Stimulated activated CD4-positive, alpha-beta T cell treated with anti-CD3 and anti-CD28 coated beads, Interleukin-1b, Interleukin-23, amount 100 ng/mL, for 1 hour (primary cell): ENCODE measurements at regions not wholly inside any gene's neighbourhood (a gene's known extent, or its start where the extent isn't known, plus 50 kb on each side); places are given as distances from the start of the nearest gene placed in this dataset.
"Not testable (repeated sequence)": the region's sequence is repeated elsewhere in the genome, so short reads cannot be mapped to it uniquely, and the experiment has no call there.

Source experiments
- DNase-seq, 2 donors: peaks; one replicate each; pipeline ENCODE4 v3.0.0-alpha.2; 2020; ENCODE audit warnings: low read depth in 2 of 2

GRCh38 chr16:26715969-26716368 is 350.8 kb upstream of the C16orf82 start:
- no peak for DNase-seq

- DNase-seq: no peak
These were observed 348.9 kb upstream of the C16orf82 start for GRCh38 chr16:26717826-26718225.

DNA sequence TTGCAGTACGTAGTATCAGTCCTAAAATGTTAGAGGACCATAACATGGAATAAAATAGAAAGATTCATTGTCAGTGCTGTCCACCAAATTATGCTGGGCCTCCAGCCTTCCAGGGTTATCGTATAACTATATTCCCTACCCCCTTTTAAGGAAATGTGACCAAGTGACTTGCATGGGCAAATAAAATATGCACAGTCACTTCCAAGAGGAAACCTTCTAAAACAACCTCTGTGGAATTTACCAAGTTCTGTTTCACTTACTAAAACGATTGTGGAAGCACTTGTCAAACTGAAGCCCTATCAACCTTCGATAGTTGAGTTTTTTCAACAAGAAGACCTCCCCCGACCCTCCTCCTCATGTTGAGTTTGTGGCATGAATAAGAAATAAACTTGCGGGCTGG is 345.4 kb upstream of the C16orf82 start:
- no peak for DNase-seq

GRCh38 chr16:26721957-26722356 is 344.8 kb upstream of the C16orf82 start:
- DNase-seq: not testable (repeated sequence)

DNA sequence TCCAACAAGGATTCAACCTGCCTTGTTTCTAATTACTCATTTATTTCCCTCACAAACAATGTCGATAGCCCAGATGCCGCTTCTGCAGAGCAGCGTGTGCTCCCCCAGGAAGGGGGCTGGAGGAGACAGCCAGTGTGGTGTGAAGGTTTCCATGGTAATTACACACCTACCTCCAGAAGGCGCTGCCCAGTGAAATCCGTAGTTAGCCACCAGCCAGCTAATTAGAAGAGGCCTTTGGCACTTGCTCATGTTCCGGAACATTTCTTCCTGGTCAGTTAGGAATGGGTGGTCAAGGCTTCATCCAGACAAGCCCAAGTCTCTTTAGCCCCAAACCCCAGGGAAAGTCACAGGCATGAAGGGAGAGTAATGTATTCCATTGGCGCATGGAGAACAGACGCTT is 342.5 kb upstream of the C16orf82 start:
- no peak for DNase-seq

DNA sequence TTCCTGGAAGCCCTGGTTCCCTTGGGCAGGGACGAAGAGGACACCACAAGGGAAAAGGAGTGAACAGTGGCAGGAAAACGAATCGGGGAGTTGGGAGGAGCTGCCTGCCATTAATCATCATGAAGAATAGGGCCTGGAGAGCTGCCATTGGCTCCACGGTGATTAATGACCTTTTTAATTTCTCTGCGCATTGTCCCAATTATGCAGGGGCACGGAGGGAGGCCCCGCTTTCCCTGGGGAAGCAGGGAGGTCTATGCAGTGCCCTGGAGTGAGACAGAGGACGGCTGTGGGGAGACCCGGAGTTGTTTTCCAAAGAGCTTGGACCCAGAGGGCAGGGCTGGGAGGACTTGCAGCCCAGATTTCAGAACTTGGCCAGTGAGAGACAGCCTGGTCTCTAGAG is 338.9 kb upstream of the C16orf82 start:
- DNase-seq: no peak

- DNase-seq: no peak
These were observed 336.7 kb upstream of the C16orf82 start for GRCh38 chr16:26729951-26730541.

DNA sequence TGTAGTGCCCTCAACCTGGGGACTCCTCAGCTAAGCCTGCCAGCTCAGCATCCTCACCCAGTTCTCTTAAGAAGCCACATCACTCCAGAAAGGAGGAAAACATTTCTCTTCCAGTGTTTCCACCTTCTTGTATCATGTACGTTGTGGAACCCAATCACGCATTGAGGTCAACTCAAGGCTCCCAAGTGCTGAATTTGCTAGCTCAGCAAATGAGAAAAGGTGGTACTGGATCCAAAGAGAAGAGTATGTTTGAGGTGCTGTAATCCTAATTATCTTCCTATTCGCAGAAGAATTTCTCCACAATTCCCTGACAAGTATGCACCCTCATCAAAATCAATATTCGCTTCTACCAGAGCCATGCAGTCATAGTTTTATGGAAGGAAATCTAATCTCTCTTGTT is 335.0 kb upstream of the C16orf82 start:
- DNase-seq: no peak

GRCh38 chr16:26733710-26734109 is 333.0 kb upstream of the C16orf82 start:
- DNase-seq: no peak

DNA sequence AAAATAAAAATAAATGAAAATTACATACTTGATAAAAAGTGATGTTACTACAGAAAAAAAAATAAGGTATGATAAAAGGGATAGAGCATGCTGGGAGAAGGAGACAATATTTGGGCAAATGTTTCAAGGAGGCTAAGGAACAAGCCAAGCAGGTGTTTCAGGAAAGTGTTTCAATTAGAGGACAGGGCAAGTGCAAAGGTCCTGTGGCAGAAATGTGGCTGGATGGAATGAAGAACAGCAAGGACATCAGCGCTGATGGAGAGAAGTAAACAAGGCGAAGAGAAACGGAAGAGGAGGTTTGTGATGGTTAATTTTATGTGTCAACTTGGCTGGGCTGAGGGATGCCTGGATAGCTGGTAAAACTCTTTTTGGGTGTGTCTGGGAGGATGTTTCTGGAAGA is 331.2 kb upstream of the C16orf82 start:
- DNase-seq: no peak

DNA sequence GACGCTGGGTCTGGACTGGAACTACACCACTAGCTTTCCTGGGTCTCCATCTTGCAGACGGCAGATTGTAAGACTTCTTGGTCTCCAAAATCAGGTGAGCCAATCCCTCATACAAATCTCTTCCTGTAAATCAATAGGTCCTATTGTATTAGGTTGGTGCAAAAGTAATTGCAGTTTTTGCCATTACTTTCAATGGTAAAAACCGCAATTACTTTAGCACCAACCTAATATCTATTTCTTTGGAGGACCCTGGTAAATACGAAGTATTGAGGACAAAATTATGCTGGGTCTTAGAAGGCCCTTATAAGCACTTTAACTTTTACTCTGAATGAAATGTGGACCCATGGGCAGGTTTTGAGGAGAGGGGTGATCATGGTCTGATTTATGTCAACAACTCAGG is 330.6 kb upstream of the C16orf82 start:
- no peak for DNase-seq

- DNase-seq: no peak
These were observed 326.0 kb upstream of the C16orf82 start for GRCh38 chr16:26740771-26741170.

DNA sequence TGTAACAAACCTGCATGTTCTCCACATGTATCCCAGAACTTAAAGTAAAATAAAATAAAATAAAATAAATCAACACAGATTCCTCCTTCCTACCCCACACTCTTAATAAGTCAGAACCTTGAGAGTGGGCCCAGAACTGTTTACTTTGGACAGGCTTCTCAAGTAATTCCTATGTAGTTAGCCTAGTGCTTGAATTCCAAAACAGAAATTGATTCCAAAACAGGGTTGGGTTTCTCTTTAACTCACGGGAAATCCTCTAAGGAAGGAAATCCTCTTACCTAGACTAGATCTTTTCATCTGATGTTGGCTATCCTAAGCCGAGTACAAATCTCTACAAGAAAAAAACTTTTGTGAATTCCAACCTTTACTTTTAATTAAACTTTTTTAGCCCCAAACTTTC is 324.7 kb upstream of the C16orf82 start:
- no peak for DNase-seq

- DNase-seq: no peak
These were observed 322.3 kb upstream of the C16orf82 start for GRCh38 chr16:26744430-26744829.

GRCh38 chr16:26747760-26748159 is 319.0 kb upstream of the C16orf82 start:
- no peak for DNase-seq

- no peak for DNase-seq
These were observed 317.7 kb upstream of the C16orf82 start for GRCh38 chr16:26749072-26749471.

DNA sequence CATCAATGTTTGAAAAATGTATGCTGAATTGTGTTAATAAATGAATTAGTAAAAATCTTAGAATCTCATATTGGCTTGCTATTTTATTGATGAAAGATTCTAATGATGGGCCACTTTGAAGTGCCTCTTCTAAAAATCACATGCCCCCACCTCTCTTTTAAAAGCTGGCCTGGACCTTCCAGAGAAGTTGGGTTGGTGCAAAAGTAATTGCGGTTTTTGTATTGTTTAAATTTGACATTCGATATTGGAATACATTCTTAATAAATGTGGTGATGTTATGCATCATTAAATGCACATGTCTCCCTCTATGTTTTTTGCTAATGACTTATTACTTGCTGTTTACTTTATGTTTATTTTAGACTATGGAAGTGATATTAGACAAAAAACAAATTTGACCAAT is 314.6 kb upstream of the C16orf82 start:
- DNase-seq: no peak

- no peak for DNase-seq
These were observed 310.1 kb upstream of the C16orf82 start for GRCh38 chr16:26756633-26757032.

DNA sequence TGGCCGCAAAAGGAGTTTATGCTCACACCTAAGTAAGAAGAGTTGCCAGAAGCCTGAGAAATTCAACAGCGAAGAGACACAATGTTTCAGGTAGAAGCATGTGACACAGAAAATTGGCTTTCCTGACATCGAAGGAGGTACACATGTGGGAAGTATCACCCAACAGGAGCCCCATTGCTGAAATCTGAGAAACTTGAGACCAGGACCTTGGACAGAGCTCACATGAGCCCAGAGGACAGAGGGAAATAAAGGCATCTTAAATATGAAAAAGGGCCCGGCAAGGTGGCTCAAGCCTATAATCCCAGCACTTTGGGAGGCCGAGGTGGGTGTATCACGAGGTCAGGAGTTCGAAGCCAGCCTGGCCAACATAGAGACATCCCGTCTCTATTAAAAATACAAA is 304.1 kb upstream of the C16orf82 start:
- no peak for DNase-seq

GRCh38 chr16:26765087-26765486 is 301.6 kb upstream of the C16orf82 start:
- DNase-seq: no peak

DNA sequence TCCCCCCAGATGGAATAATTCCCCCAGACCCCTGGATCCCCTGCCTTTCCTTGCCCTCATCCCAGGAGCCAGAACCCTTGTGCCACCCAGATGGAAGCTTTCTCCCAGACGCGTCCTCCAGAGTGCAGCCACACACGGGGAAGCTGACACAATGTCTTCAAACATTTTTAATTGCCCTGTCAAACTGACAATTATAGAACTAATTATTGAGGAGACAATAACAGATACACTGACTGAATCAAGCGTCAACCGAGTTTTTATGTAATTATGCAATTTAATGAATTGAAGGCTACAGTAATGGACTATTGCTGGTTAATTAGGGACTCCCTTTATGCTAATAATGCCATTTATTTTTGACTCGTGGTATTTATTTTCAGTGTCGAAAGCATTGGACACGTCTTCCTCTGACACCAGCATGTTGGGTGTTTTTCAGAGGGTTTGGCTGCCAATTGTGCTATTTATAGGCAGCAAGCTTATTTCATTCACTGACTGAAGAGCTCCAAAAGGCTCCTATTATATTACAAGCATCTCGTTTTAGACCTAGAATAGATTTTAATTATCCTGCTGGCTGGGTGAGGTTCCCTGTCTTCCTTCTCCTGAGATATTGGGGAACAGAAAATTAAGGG is 298.2 kb upstream of the C16orf82 start:
- DNase-seq: no peak

- no peak for DNase-seq
These were observed 296.2 kb upstream of the C16orf82 start for GRCh38 chr16:26770547-26770946.

- no peak for DNase-seq
These were observed 294.2 kb upstream of the C16orf82 start for GRCh38 chr16:26772503-26772902.

DNA sequence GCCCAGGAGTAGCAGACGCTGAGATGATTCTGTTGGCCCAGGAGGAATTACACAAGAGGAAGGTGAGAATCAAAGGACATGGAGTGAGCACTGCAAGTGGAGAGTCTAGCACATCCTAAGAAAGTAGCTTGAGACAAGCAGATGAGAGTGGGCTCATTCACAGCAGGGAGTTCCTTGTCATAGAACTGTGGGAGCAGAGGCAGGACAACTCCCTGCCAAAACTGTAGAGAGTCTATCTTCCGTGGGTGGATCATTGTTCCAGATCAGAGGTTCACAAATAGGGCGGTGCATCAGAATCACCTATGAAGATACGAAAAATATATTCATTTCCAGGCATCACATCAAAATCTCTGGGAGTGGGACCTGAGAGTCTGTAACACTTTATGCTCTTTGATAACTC is 288.9 kb upstream of the C16orf82 start:
- DNase-seq: no peak
